ENCODE measurements at regions not wholly inside any gene's neighbourhood (a gene's known extent, or its start where the extent isn't known, plus 50 kb on each side); places are given as distances from the start of the nearest gene placed in this dataset.

GRCh38 chr9:30765318-30765717 is 1619.1 kb upstream of the ACO1 start:
- TF ChIP-seq POLR2A (IDR thresholded peaks at IDR 0.05) (no peak), CTCF (IDR thresholded peaks at IDR 0.05) (no peak)

Data from lower leg skin (tissue), 3 donors.